ENCODE measurements at regions not wholly inside any gene's neighbourhood (a gene's known extent, or its start where the extent isn't known, plus 50 kb on each side); places are given as distances from the start of the nearest gene placed in this dataset.

DNA sequence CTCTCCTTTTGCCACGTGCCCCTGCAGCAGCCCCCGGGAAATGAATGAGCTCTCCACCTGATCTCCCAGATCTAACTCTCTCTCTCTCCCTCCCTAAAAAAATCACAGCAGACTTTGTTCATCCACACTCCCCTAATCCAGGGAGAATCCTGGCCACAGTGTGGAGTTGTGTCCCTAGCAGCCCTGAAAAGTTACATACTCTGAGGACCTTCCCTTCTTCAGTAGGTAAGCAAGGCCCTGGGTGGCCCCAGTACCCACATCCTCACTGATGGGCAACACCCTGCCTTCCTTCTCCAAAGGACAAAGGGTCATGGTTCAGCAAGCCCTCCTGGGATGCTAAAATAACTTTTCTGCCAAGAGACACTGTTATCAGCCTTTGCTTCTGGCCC, 76.9 kb upstream of the GLI2 start:
- DNase-seq (ENCODE audit: low spot score): no peak
- WGBS (ENCODE audit: low lambda C conversion rate, missing lambda C conversion rate): 83% methylated on average over 2 of the region's 2 CpGs

DNA sequence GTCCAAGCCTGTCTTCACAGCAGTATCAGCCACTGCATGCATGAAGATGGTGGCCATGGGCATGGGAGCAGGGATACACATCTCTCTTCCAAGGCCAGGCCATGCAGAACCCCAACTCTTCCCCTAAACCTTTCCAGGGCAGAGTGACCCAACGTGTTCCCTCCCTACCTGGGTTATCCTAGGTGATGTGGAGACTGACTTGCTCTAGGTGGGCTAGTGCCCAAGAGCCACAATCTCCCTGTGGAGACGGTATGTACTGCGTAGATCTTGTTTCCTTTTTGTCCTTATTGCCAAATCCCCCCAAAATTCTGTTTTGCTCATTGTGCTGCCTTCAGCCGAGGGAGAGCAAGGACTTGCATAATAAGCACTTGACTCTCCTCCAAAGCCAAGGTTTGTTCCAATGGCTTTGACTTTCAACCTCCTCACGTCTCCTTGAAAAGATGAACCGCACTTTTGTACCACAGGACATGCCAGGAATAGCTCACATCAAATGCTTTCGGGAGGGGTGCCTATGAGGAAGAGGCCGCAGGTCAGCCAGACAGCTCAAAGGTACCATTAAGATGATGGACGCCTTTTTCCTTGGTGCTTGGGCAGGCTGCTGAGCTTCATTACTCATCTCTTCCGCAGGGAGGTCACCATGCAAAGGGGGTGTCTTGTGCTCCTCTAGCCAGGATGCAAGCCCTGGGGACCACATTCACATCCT, 76.2 kb upstream of the GLI2 start:
- 91% methylated on average over 10 of the region's 10 CpGs for WGBS (ENCODE audit: low lambda C conversion rate, missing lambda C conversion rate)
- H3K79me2 ChIP-seq: no peaks in the 10 kb centered on the region
- no peaks in the 10 kb centered on the region for H3K9me2 ChIP-seq (replicated peaks; ENCODE audit: insufficient read depth)
- no peak overlapping the region for H3K27ac ChIP-seq
- no peaks in the 10 kb centered on the region for H3K4me1 ChIP-seq (ENCODE audit: insufficient read depth)
- H3K36me3 ChIP-seq (replicated peaks; ENCODE audit: insufficient read depth, low read depth): no peaks in the 10 kb centered on the region
- H3K4me3 ChIP-seq: no peak overlapping the region
- no peaks in the 10 kb centered on the region for H3K9me3 ChIP-seq (ENCODE audit: low read depth)
- H4K20me1 ChIP-seq (ENCODE audit: insufficient read depth, poor library complexity, severe bottlenecking): no peaks in the 10 kb centered on the region
- H2AFZ ChIP-seq: no peak overlapping the region
- TF ChIP-seq, protein P1, sequence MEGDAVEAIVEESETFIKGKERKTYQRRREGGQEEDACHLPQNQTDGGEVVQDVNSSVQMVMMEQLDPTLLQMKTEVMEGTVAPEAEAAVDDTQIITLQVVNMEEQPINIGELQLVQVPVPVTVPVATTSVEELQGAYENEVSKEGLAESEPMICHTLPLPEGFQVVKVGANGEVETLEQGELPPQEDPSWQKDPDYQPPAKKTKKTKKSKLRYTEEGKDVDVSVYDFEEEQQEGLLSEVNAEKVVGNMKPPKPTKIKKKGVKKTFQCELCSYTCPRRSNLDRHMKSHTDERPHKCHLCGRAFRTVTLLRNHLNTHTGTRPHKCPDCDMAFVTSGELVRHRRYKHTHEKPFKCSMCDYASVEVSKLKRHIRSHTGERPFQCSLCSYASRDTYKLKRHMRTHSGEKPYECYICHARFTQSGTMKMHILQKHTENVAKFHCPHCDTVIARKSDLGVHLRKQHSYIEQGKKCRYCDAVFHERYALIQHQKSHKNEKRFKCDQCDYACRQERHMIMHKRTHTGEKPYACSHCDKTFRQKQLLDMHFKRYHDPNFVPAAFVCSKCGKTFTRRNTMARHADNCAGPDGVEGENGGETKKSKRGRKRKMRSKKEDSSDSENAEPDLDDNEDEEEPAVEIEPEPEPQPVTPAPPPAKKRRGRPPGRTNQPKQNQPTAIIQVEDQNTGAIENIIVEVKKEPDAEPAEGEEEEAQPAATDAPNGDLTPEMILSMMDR (IDR thresholded peaks at IDR 0.05; ENCODE audit: poor library complexity): no peak
- H3K27me3 ChIP-seq: no peaks in the 10 kb centered on the region
- no peak overlapping the region for H3K4me2 ChIP-seq
- no peak for DNase-seq (ENCODE audit: low spot score)

More for the DNA sequence above, 76.9 kb upstream of the GLI2 start:
- Histone ChIP-seq H3K9me3 (ENCODE audit: low read depth) (no peaks in the 10 kb centered on the region), H3K4me1 (ENCODE audit: insufficient read depth) (no peaks in the 10 kb centered on the region), H2AFZ (no peak overlapping the region), H3K27ac (no peak overlapping the region), H3K9me2 (replicated peaks; ENCODE audit: insufficient read depth) (no peaks in the 10 kb centered on the region), H3K27me3 (no peaks in the 10 kb centered on the region), H3K4me2 (no peak overlapping the region), H3K36me3 (replicated peaks; ENCODE audit: insufficient read depth, low read depth) (no peaks in the 10 kb centered on the region), H3K4me3 (no peak overlapping the region), H4K20me1 (ENCODE audit: insufficient read depth, poor library complexity, severe bottlenecking) (no peaks in the 10 kb centered on the region), H3K79me2 (no peaks in the 10 kb centered on the region)
- no peak for TF ChIP-seq EZH2 (IDR thresholded peaks at IDR 0.05; ENCODE audit: borderline replicate concordance)
- TF ChIP-seq, protein P1 (IDR thresholded peaks at IDR 0.05; ENCODE audit: poor library complexity): no peak
- no peak for TF ChIP-seq EZH2phosphoT487 (IDR thresholded peaks at IDR 0.05; ENCODE audit: low read depth, severe bottlenecking, unreplicated experiment)

DNA sequence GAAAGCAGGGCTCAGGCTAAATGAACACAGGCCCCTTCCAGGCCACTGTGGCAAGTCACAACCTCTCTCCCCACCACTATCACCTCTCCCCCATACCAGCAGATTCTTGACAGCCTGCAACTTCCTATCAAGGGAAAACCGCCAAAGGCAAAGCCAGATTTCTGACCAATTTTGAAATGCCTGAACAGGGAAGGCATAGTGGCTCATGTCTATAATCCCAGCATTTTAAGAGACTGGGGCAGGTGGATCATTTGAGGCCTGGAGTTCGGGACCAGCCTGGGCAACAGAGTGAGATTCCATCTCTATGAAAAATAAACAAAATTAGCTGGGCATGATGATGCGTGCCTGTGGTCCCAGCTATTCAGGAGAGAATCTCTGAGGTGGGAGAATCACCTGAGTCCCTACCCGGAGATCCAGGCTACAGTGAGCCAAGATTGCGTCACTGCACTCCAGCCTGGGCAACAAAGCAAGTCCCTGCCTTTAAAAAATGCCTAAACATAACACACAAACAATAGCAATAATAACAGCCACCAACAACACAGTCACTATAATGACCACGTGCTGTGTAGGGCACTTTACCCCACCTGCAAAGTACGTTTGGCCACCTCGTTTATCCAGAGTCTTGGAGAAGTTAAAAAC, 75.5 kb upstream of the GLI2 start:
- whole genome bisulfite sequencing (ENCODE audit: low lambda C conversion rate, missing lambda C conversion rate): 88% methylated on average over 8 of the region's 8 CpGs
- no peaks in the 10 kb centered on the region for H4K20me1 ChIP-seq (ENCODE audit: insufficient read depth, poor library complexity, severe bottlenecking)
- H3K4me2 ChIP-seq: no peak overlapping the region
- no peak for TF ChIP-seq EZH2 (IDR thresholded peaks at IDR 0.05; ENCODE audit: borderline replicate concordance)
- TF ChIP-seq, protein P1 (IDR thresholded peaks at IDR 0.05; ENCODE audit: poor library complexity): no peak
- no peak for TF ChIP-seq EZH2phosphoT487 (IDR thresholded peaks at IDR 0.05; ENCODE audit: low read depth, severe bottlenecking, unreplicated experiment)
- H3K36me3 ChIP-seq (replicated peaks; ENCODE audit: insufficient read depth, low read depth): no peaks in the 10 kb centered on the region
- H3K9me2 ChIP-seq (replicated peaks; ENCODE audit: insufficient read depth): no peaks in the 10 kb centered on the region
- no peak overlapping the region for H3K4me3 ChIP-seq
- H3K9me3 ChIP-seq (ENCODE audit: low read depth): no peaks in the 10 kb centered on the region
- H3K27ac ChIP-seq: no peak overlapping the region
- H3K27me3 ChIP-seq: no peaks in the 10 kb centered on the region
- DNase-seq (ENCODE audit: low spot score): no peak
- no peak overlapping the region for H2AFZ ChIP-seq
- H3K4me1 ChIP-seq (ENCODE audit: insufficient read depth): no peaks in the 10 kb centered on the region
- H3K79me2 ChIP-seq: no peaks in the 10 kb centered on the region

Measured in hepatocyte (in vitro differentiated cells).